B cell (primary cell): ENCODE measurements at regions not wholly inside any gene's neighbourhood (a gene's known extent, or its start where the extent isn't known, plus 50 kb on each side); places are given as distances from the start of the nearest gene placed in this dataset.

Experiments used
- ATAC-seq: fragments of 200-7000 bp; cut with Tn5 transposase; one replicate; pipeline ENCODE4 v1.10.0; 2021; ENCODE audit warnings: low read depth, mild to moderate bottlenecking, moderate number of reproducible peaks, moderate library complexity
- CTCF ChIA-PET: fragments of 350-600 bp; sonication (Branson Sonifier 250); formaldehyde crosslinking; loops from one replicate; lab custom pipeline; 2021; ENCODE audit warnings: antibody characterized with exemption, inconsistent platforms; lab: Charles Lee
- POLR2A ChIA-PET: fragments of 350-600 bp; sonication (Branson Sonifier 250); formaldehyde crosslinking; loops from one replicate; lab custom pipeline; 2021; ENCODE audit warnings: antibody characterized with exemption; lab: Charles Lee
- DNase-seq: peaks from one replicate; pipeline ENCODE4 v3.0.0; 2013
- H2AFZ ChIP-seq: 2 replicates; pipeline ENCODE4 v1.6.1; 2012; ENCODE audit warnings: mild to moderate bottlenecking, low read depth, low read length; ENCODE audit not compliant: insufficient read depth, poor library complexity, severe bottlenecking
- H3K27ac ChIP-seq, 2 donors: 1 replicate in 1 of 2; 2 replicates in 1 of 2; pipeline ENCODE4 v1.5.1; 2012 to 2013; ENCODE audit warnings: low read length in 2 of 2, mild to moderate bottlenecking in 2 of 2, moderate library complexity in 1 of 2
- H3K27me3 ChIP-seq, 4 experiments: fragments of 200-600 bp in 1 of 4; sonication (generic) in 1 of 4; replicated peaks in 1 of 4; 1 replicate in 2 of 4; 2 replicates in 2 of 4; pipeline versions ENCODE4 v1.6.1 to v1.7.0; 2013 to 2016; ENCODE audit warnings: low read length in 3 of 4, mild to moderate bottlenecking in 2 of 4, mixed read lengths in 1 of 4, moderate library complexity in 1 of 4; ENCODE audit not compliant: insufficient read depth in 4 of 4, control insufficient read depth in 3 of 4; ENCODE audit errors: control extremely low read depth in 1 of 4
- H3K36me3 ChIP-seq, 2 experiments: replicated peaks in 1 of 2; 1 replicate in 1 of 2; 2 replicates in 1 of 2; pipeline versions ENCODE4 v1.6.1 to v1.7.1; 2013; ENCODE audit warnings: low read length in 1 of 2; ENCODE audit not compliant: insufficient read depth in 2 of 2, control insufficient read depth in 1 of 2; ENCODE audit errors: control extremely low read depth in 1 of 2, extremely low read depth in 1 of 2
- H3K4me1 ChIP-seq, 2 donors: fragments of 200-600 bp in 1 of 2; sonication (generic) in 1 of 2; 1 replicate in 1 of 2; 2 replicates in 1 of 2; pipeline versions ENCODE4 v1.5.1 to v1.6.1; 2013 to 2017; ENCODE audit warnings: low read length in 2 of 2; ENCODE audit not compliant: control insufficient read depth in 2 of 2, insufficient read depth in 2 of 2
- H3K4me2 ChIP-seq: replicated peaks from 2 replicates; pipeline ENCODE3; 2012; ENCODE audit warnings: mild to moderate bottlenecking, low read depth, low read length; ENCODE audit not compliant: poor library complexity, severe bottlenecking
- H3K4me3 ChIP-seq, 5 experiments: fragments of 200-600 bp in 1 of 5; sonication (generic) in 1 of 5; 1 replicate in 3 of 5; 2 replicates in 2 of 5; pipeline versions ENCODE4 v1.5.1 to v1.7.0; 2011 to 2016; ENCODE audit warnings: low read length in 4 of 5, mild to moderate bottlenecking in 4 of 5, low read depth in 2 of 5, control low read depth in 1 of 5, moderate library complexity in 1 of 5; ENCODE audit not compliant: insufficient read depth in 1 of 5; ENCODE audit errors: control extremely low read depth in 1 of 5, extremely low read depth in 1 of 5
- H3K79me2 ChIP-seq: fragments of 200-600 bp; sonication (generic); one replicate; pipeline ENCODE4 v1.6.0; 2016; ENCODE audit warnings: low read length; ENCODE audit not compliant: control insufficient read depth, insufficient read depth
- H3K9ac ChIP-seq: fragments of 200-600 bp; sonication (generic); 2 replicates; pipeline ENCODE4 v1.6.1; 2017; ENCODE audit warnings: mild to moderate bottlenecking, low read length, moderate library complexity
- H3K9me3 ChIP-seq, 3 donors: one replicate each; pipeline versions ENCODE4 v1.6.1 to v1.7.1; 2013; ENCODE audit warnings: low read length in 2 of 3; ENCODE audit not compliant: control insufficient read depth in 2 of 3, insufficient read depth in 1 of 3; ENCODE audit errors: control extremely low read depth in 1 of 3
- H4K20me1 ChIP-seq: 2 replicates; pipeline ENCODE4 v1.6.0; 2012; ENCODE audit warnings: mild to moderate bottlenecking, low read length; ENCODE audit not compliant: insufficient read depth, control insufficient read depth, poor library complexity, severe bottlenecking
- H3K27ac Mint-ChIP-seq: one replicate; pipeline ENCODE4 v1.8.0; 2021; ENCODE audit warnings: mixed read lengths
- H3K27me3 Mint-ChIP-seq: one replicate; pipeline ENCODE4 v1.8.0; 2021; ENCODE audit warnings: mixed read lengths
- H3K4me1 Mint-ChIP-seq: one replicate; pipeline ENCODE4 v1.8.0; 2021; ENCODE audit warnings: mixed read lengths
- H3K4me3 Mint-ChIP-seq: one replicate; pipeline ENCODE4 v1.8.0; 2021; ENCODE audit warnings: mixed read lengths
- H3K9me3 Mint-ChIP-seq: one replicate; pipeline ENCODE4 v1.8.0; 2022; ENCODE audit warnings: mixed read lengths; ENCODE audit not compliant: insufficient read depth
- CTCF ChIP-seq: fragments of 200-600 bp; IDR thresholded peaks from one replicate; pipeline ENCODE4 v1.8.0; 2022; ENCODE audit warnings: antibody characterized with exemption, mild to moderate bottlenecking
- EZH2 ChIP-seq: IDR thresholded peaks from 2 replicates; pipeline ENCODE4 v1.6.1; 2012; ENCODE audit warnings: borderline replicate concordance, low read depth, mild to moderate bottlenecking, moderate library complexity, low read length; ENCODE audit not compliant: insufficient read depth, poor library complexity, severe bottlenecking
- WGBS: methylation state at CpG from one replicate; pipeline ENCODE4 v1.1.5; 2013; ENCODE audit warnings: missing lambda C conversion rate; ENCODE audit not compliant: insufficient coverage; 5-methylcytosine and 5-hydroxymethylcytosine counted together
- intact Hi-C: fragments of 100-400 bp; cut with micrococcal nuclease; formaldehyde crosslinking; loops from one replicate; pipeline ENCODE4 v1.10.0; 2022

- no peak overlapping the region for H2AFZ ChIP-seq
- no peak overlapping the region for H3K4me2 ChIP-seq
- WGBS: 75% methylated on average over 3 of the region's 4 CpGs
These were observed 83.4 kb upstream of the NTF3 start for GRCh38 chr12:5348491-5348890.

More at GRCh38 chr12:5348491-5348890, 83.4 kb upstream of the NTF3 start:
- no peak for DNase-seq
- POLR2A ChIA-PET: no interaction called here
- Histone ChIP-seq H3K36me3 (no peaks in the 10 kb centered on the region), H3K4me3 (no peak overlapping the region), H3K4me1 (no peaks in the 10 kb centered on the region), H3K9me3 (peaks cover 0 to 4% (median 1%) of the 10 kb centered on the region in 3 donors), H3K79me2 (no peaks in the 10 kb centered on the region), H4K20me1 (no peaks in the 10 kb centered on the region), H3K27ac (no peak overlapping the region), H3K9ac (no peak overlapping the region), H3K27me3 (no peaks in the 10 kb centered on the region)
- no peak for ATAC-seq
- TF ChIP-seq EZH2 (no peak), CTCF (no peak)
- Mint-ChIP-seq H3K4me3 (no peak overlapping the region), H3K27me3 (peaks cover 14% of the 10 kb centered on the region), H3K27ac (no peak overlapping the region), H3K4me1 (no peaks in the 10 kb centered on the region), H3K9me3 (peaks cover 7% of the 10 kb centered on the region)
- CTCF ChIA-PET: no interaction called here
- intact Hi-C loops: no loop called here
